ENCODE measurements at regions not wholly inside any gene's neighbourhood (a gene's known extent, or its start where the extent isn't known, plus 50 kb on each side); places are given as distances from the start of the nearest gene placed in this dataset.
A peak's percentile ranks its signal among the peaks of the same experiment; 100 is the strongest.

DNA sequence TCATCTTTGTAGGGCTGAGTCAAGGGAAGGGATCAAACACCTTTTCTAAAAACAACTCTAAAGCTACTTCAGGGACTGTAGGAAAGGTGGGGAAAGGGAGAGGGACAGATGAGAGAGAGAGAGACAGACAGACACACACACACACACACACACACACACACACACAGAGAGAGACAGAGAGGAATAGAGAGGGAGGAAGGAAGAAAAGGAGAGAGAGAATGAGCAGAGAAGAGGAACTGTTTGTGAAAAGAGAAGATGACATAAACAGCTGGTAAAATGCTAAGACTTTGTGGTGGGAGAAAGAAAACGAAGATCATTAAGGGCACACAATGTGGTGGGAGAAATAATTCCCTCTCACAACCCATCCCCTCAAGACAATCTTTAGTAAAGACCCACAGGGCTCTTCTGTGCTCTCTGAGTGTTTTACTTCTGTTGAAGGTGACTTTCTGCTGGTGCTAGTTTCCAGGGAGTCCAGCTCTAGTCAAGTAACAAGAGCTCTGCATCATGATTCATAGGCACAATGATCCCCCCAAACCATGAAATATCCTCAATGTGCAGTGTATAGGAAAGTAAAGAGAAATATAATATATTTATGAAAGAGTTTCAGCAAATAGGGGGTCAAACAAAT lies 77.2 kb upstream of the STK17B start:
- Histone ChIP-seq H2AFZ (no peak overlapping the region), H3K4me1 (ENCODE audit: insufficient read depth) (peaks cover 21% of the 10 kb centered on the region), H3K9me3 (ENCODE audit: low read depth) (no peaks in the 10 kb centered on the region), H3K79me2 (no peaks in the 10 kb centered on the region), H3K27ac (no peak overlapping the region), H3K27me3 (no peaks in the 10 kb centered on the region), H3K4me3 (no peak overlapping the region), H3K36me3 (replicated peaks; ENCODE audit: insufficient read depth, low read depth) (no peaks in the 10 kb centered on the region), H3K4me2 (no peak overlapping the region), H4K20me1 (ENCODE audit: insufficient read depth, poor library complexity, severe bottlenecking) (no peaks in the 10 kb centered on the region), H3K9me2 (replicated peaks; ENCODE audit: insufficient read depth) (no peaks in the 10 kb centered on the region)
- WGBS (ENCODE audit: low lambda C conversion rate, missing lambda C conversion rate) = 100% methylated on average over 1 of the region's 1 CpG
- TF ChIP-seq EZH2phosphoT487 (IDR thresholded peaks at IDR 0.05; ENCODE audit: low read depth, severe bottlenecking, unreplicated experiment) (no peak), EZH2 (IDR thresholded peaks at IDR 0.05; ENCODE audit: borderline replicate concordance) (no peak)
- TF ChIP-seq, protein P1, sequence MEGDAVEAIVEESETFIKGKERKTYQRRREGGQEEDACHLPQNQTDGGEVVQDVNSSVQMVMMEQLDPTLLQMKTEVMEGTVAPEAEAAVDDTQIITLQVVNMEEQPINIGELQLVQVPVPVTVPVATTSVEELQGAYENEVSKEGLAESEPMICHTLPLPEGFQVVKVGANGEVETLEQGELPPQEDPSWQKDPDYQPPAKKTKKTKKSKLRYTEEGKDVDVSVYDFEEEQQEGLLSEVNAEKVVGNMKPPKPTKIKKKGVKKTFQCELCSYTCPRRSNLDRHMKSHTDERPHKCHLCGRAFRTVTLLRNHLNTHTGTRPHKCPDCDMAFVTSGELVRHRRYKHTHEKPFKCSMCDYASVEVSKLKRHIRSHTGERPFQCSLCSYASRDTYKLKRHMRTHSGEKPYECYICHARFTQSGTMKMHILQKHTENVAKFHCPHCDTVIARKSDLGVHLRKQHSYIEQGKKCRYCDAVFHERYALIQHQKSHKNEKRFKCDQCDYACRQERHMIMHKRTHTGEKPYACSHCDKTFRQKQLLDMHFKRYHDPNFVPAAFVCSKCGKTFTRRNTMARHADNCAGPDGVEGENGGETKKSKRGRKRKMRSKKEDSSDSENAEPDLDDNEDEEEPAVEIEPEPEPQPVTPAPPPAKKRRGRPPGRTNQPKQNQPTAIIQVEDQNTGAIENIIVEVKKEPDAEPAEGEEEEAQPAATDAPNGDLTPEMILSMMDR (IDR thresholded peaks at IDR 0.05; ENCODE audit: poor library complexity) = no peak
- DNase-seq (ENCODE audit: low spot score) = no peak

DNA sequence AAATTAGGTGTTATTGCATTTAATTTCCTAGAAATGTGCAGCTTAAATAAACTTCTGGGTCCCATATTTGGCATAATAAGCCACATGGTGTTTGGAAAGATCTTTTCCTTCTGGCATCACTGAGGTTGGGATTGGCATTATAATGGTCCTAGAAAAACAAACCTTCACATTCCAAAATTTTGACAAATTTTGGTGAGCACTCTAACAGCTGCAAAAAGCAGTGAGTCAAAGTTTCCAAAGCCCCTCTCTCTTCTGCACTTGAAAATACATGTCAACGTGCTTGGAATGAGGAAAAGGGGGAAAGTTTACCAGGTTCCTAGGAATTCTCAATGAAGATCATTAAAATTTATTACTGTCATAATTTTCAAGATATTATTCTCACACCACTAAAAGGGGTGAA lies 77.8 kb upstream of the STK17B start:
- Histone ChIP-seq H3K4me2 (no peak overlapping the region), H3K4me3 (no peak overlapping the region), H4K20me1 (ENCODE audit: insufficient read depth, poor library complexity, severe bottlenecking) (no peaks in the 10 kb centered on the region), H3K27ac (peak overlapping the region; percentile 4), H3K27me3 (no peaks in the 10 kb centered on the region), H3K9me2 (replicated peaks; ENCODE audit: insufficient read depth) (no peaks in the 10 kb centered on the region), H3K4me1 (ENCODE audit: insufficient read depth) (peaks cover 21% of the 10 kb centered on the region), H3K79me2 (no peaks in the 10 kb centered on the region), H3K36me3 (replicated peaks; ENCODE audit: insufficient read depth, low read depth) (no peaks in the 10 kb centered on the region), H2AFZ (no peak overlapping the region), H3K9me3 (ENCODE audit: low read depth) (no peaks in the 10 kb centered on the region)
- TF ChIP-seq, protein P1 (IDR thresholded peaks at IDR 0.05; ENCODE audit: poor library complexity) = no peak
- TF ChIP-seq EZH2 (IDR thresholded peaks at IDR 0.05; ENCODE audit: borderline replicate concordance) = no peak
- no peak for DNase-seq (ENCODE audit: low spot score)
- WGBS (ENCODE audit: low lambda C conversion rate, missing lambda C conversion rate) = 0% methylated on average over 1 of the region's 1 CpG

DNA sequence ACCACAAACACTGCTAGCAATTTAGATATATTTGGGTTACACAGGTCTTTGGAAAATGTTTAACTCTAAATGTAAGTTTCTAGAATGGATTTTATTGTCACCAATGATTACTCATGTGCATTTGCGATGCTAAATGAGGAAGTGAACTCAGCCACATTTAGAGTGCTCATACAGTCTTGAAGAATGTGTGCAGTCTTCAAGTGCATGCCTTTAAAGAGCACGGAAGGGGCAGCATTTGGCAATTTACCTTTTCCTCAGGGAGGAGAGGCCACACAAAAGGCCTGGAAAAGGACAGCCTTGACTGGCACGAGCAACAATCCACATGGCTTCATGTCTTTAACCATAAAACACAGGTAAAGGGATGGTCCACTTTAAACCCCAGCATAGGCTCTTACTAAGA lies 78.5 kb upstream of the STK17B start:
- no peak overlapping the region for H3K4me2 ChIP-seq
- DNase-seq (ENCODE audit: low spot score) = peak; percentile 16

More for the DNA sequence above, 78.5 kb upstream of the STK17B start:
- Histone ChIP-seq H3K4me1 (ENCODE audit: insufficient read depth) (peaks cover 21% of the 10 kb centered on the region), H3K9me2 (replicated peaks; ENCODE audit: insufficient read depth) (no peaks in the 10 kb centered on the region), H3K4me3 (no peak overlapping the region), H3K27ac (peak overlapping the region; percentile 30), H3K36me3 (replicated peaks; ENCODE audit: insufficient read depth, low read depth) (no peaks in the 10 kb centered on the region), H3K27me3 (no peaks in the 10 kb centered on the region), H3K9me3 (ENCODE audit: low read depth) (no peaks in the 10 kb centered on the region), H4K20me1 (ENCODE audit: insufficient read depth, poor library complexity, severe bottlenecking) (no peaks in the 10 kb centered on the region), H3K79me2 (no peaks in the 10 kb centered on the region), H2AFZ (no peak overlapping the region)
- WGBS (ENCODE audit: low lambda C conversion rate, missing lambda C conversion rate) = 57% methylated on average over 3 of the region's 3 CpGs
- TF ChIP-seq, protein P1 (IDR thresholded peaks at IDR 0.05; ENCODE audit: poor library complexity) = no peak
- no peak for TF ChIP-seq EZH2phosphoT487 (IDR thresholded peaks at IDR 0.05; ENCODE audit: low read depth, severe bottlenecking, unreplicated experiment)

Data from hepatocyte (in vitro differentiated cells).